Muscle of leg (tissue), 3 donors: ENCODE measurements at regions not wholly inside any gene's neighbourhood (a gene's known extent, or its start where the extent isn't known, plus 50 kb on each side); places are given as distances from the start of the nearest gene placed in this dataset.
"Not testable (repeated sequence)": the region's sequence is repeated elsewhere in the genome, so short reads cannot be mapped to it uniquely, and the experiment has no call there.

ENCODE experiments used
- DNase-seq: peaks from one replicate; pipeline ENCODE4 v3.0.0; 2013
- H3K27ac ChIP-seq: one replicate; pipeline ENCODE4 v1.5.1; 2013; ENCODE audit warnings: mild to moderate bottlenecking, low read length, control low read depth
- H3K27me3 ChIP-seq: one replicate; pipeline ENCODE4 v1.6.1; 2013; ENCODE audit warnings: low read length; ENCODE audit not compliant: control insufficient read depth, insufficient read depth
- H3K36me3 ChIP-seq: one replicate; pipeline ENCODE4 v1.6.1; 2013; ENCODE audit warnings: low read length; ENCODE audit not compliant: control insufficient read depth, insufficient read depth
- H3K4me1 ChIP-seq: one replicate; pipeline ENCODE4 v1.6.1; 2013; ENCODE audit warnings: low read length; ENCODE audit not compliant: control insufficient read depth, insufficient read depth
- H3K4me3 ChIP-seq: one replicate; pipeline ENCODE4 v1.5.1; 2013; ENCODE audit warnings: low read length, control low read depth
- H3K9me3 ChIP-seq: replicated peaks from 2 replicates; pipeline ENCODE4 v1.6.1; 2013; ENCODE audit warnings: low read depth, low read length; ENCODE audit not compliant: control insufficient read depth
- WGBS: methylation state at CpG from one replicate; pipeline ENCODE4 v1.1.5; 2013; ENCODE audit warnings: missing lambda C conversion rate; ENCODE audit not compliant: insufficient coverage; 5-methylcytosine and 5-hydroxymethylcytosine counted together

GRCh38 chr1:143839182-143839581 is 132.6 kb downstream of the FAM72C start:
- H3K27ac ChIP-seq, DNase-seq, H3K9me3 ChIP-seq, H3K27me3 ChIP-seq, H3K4me1 ChIP-seq, H3K36me3 ChIP-seq, H3K4me3 ChIP-seq: not testable (repeated sequence)
- no CpG with 5 or more reads among the region's 32 CpGs for WGBS

- H3K4me1 ChIP-seq, H3K27me3 ChIP-seq, H3K4me3 ChIP-seq, H3K9me3 ChIP-seq, H3K36me3 ChIP-seq, H3K27ac ChIP-seq, DNase-seq: not testable (repeated sequence)
- no CpG with 5 or more reads among the region's 21 CpGs for WGBS
Measured at GRCh38 chr1:143838598-143838929, 133.2 kb downstream of the FAM72C start.

GRCh38 chr1:143837924-143838597 is 133.7 kb downstream of the FAM72C start:
- DNase-seq, H3K4me3 ChIP-seq: not testable (repeated sequence)
- 0% methylated on average over 4 of the region's 25 CpGs for WGBS

GRCh38 chr1:143833376-143833775 is 138.4 kb downstream of the FAM72C start:
- H3K4me1 ChIP-seq, DNase-seq, H3K36me3 ChIP-seq, H3K27me3 ChIP-seq, H3K27ac ChIP-seq, H3K4me3 ChIP-seq, H3K9me3 ChIP-seq: not testable (repeated sequence)
- no CpG with 5 or more reads among the region's 4 CpGs for WGBS

More at GRCh38 chr1:143837924-143838597, 133.7 kb downstream of the FAM72C start:
- not testable (repeated sequence) for H3K9me3 ChIP-seq, H3K4me1 ChIP-seq, H3K27me3 ChIP-seq, H3K36me3 ChIP-seq, H3K27ac ChIP-seq

- H3K9me3 ChIP-seq, H3K36me3 ChIP-seq: not testable (repeated sequence)
- WGBS = no CpG with 5 or more reads among the region's 5 CpGs
Measured at GRCh38 chr1:143832379-143832716, 139.4 kb downstream of the FAM72C start.

GRCh38 chr1:143831479-143832378 is 140.1 kb downstream of the FAM72C start:
- H3K27me3 ChIP-seq, H3K36me3 ChIP-seq, H3K4me3 ChIP-seq, H3K27ac ChIP-seq, H3K9me3 ChIP-seq, DNase-seq, H3K4me1 ChIP-seq: not testable (repeated sequence)
- no CpG with 5 or more reads among the region's 34 CpGs for WGBS

More at GRCh38 chr1:143832379-143832716, 139.4 kb downstream of the FAM72C start:
- not testable (repeated sequence) for DNase-seq, H3K27me3 ChIP-seq, H3K4me3 ChIP-seq, H3K27ac ChIP-seq, H3K4me1 ChIP-seq

- H3K36me3 ChIP-seq, H3K9me3 ChIP-seq, H3K27me3 ChIP-seq, H3K27ac ChIP-seq, H3K4me1 ChIP-seq, DNase-seq, H3K4me3 ChIP-seq: not testable (repeated sequence)
- WGBS = no CpG with 5 or more reads among the region's 1 CpG
Measured at GRCh38 chr1:143826162-143826561, 145.6 kb downstream of the FAM72C start.

- H3K9me3 ChIP-seq, H3K4me3 ChIP-seq, H3K36me3 ChIP-seq, H3K4me1 ChIP-seq, H3K27me3 ChIP-seq, DNase-seq, H3K27ac ChIP-seq: not testable (repeated sequence)
- WGBS = no CpG with 5 or more reads among the region's 3 CpGs
Measured at GRCh38 chr1:143824266-143824665, 147.5 kb downstream of the FAM72C start.

GRCh38 chr1:143820058-143820457 is 151.7 kb downstream of the FAM72C start:
- H3K36me3 ChIP-seq, H3K9me3 ChIP-seq, H3K27me3 ChIP-seq, H3K4me3 ChIP-seq, H3K27ac ChIP-seq, DNase-seq, H3K4me1 ChIP-seq: not testable (repeated sequence)
- WGBS = no CpG with 5 or more reads among the region's 4 CpGs

- H3K27me3 ChIP-seq, H3K27ac ChIP-seq, H3K9me3 ChIP-seq, H3K4me3 ChIP-seq, DNase-seq, H3K36me3 ChIP-seq, H3K4me1 ChIP-seq: not testable (repeated sequence)
- no CpG with 5 or more reads among the region's 1 CpG for WGBS
Measured at GRCh38 chr1:143816369-143816768, 155.4 kb downstream of the FAM72C start.
